Spleen (tissue), 7 donors: ENCODE measurements at regions not wholly inside any gene's neighbourhood (a gene's known extent, or its start where the extent isn't known, plus 50 kb on each side); places are given as distances from the start of the nearest gene placed in this dataset.

Experiments
- POLR2A ChIP-seq, 3 donors: fragments of 450-650 bp; IDR thresholded peaks; one replicate each; pipeline ENCODE4 v1.5.1; 2017; ENCODE audit warnings: antibody characterized with exemption in 3 of 3, mild to moderate bottlenecking in 1 of 3
- POLR2AphosphoS5 ChIP-seq, 3 donors: sonication (generic); formaldehyde crosslinking; IDR thresholded peaks; one replicate each; pipeline ENCODE4 v1.5.1; 2017; ENCODE audit warnings: antibody characterized with exemption in 3 of 3
- TF ChIP-seq, protein P1 (sequence below), 11 experiments: fragments of 200-600 bp in 7 of 11; fragments of 450-650 bp in 4 of 11; sonication (generic) in 4 of 11; IDR thresholded peaks in 8 of 11; conservative IDR thresholded peaks in 3 of 11; 1 replicate in 7 of 11; 2 replicates in 4 of 11; pipeline versions ENCODE4 v1.4.0 to v1.8.0; 2016 to 2021; ENCODE audit warnings: antibody characterized with exemption in 11 of 11, inconsistent platforms in 4 of 11, mild to moderate bottlenecking in 1 of 11
- donor health status: DM: no; HTN: no; CAD: no; lungs with moderate emphysema.
- donor health status: DM: no; HTN: no; CAD: no.
- donor health status: DM: no; HTN: no; CAD: no.

DNA sequence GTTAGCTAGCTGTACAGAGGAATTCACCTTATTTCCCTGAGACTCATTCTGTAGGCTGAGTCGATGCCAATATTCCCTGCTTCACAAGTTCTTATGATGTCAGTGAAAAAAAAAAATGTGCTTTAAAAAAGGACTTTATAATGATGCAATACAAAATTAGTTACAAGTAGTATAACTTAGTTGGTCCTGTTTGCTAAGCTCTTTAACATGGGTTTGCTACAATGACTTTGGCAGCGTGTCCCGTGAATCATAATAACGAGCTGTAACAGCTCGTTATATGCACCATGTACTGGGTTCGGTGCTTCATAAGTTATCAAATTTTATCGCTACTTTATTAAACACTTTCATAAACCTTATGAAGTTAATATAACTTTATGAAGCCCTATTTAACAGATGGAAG is 349.7 kb downstream of the LMX1A start:
- no peak for TF ChIP-seq POLR2A (IDR thresholded peaks at IDR 0.05)
- no peak for TF ChIP-seq POLR2AphosphoS5 (IDR thresholded peaks at IDR 0.05)
- TF ChIP-seq, protein P1, sequence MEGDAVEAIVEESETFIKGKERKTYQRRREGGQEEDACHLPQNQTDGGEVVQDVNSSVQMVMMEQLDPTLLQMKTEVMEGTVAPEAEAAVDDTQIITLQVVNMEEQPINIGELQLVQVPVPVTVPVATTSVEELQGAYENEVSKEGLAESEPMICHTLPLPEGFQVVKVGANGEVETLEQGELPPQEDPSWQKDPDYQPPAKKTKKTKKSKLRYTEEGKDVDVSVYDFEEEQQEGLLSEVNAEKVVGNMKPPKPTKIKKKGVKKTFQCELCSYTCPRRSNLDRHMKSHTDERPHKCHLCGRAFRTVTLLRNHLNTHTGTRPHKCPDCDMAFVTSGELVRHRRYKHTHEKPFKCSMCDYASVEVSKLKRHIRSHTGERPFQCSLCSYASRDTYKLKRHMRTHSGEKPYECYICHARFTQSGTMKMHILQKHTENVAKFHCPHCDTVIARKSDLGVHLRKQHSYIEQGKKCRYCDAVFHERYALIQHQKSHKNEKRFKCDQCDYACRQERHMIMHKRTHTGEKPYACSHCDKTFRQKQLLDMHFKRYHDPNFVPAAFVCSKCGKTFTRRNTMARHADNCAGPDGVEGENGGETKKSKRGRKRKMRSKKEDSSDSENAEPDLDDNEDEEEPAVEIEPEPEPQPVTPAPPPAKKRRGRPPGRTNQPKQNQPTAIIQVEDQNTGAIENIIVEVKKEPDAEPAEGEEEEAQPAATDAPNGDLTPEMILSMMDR (IDR thresholded peaks at IDR 0.05 in 8 of 11, conservative IDR thresholded peaks at IDR 0.05 in 3 of 11): no peak
